SK-N-SH treated with all-trans-retinoic acid at 6 μM for 48 hours (cell line): ENCODE measurements at regions not wholly inside any gene's neighbourhood (a gene's known extent, or its start where the extent isn't known, plus 50 kb on each side); places are given as distances from the start of the nearest gene placed in this dataset.

Source experiments
- ATAC-seq: fragments of 200-7000 bp; cut with Tn5 transposase; 3 replicates; pipeline ENCODE4 v1.9.1; 2020; ENCODE audit warnings: mild to moderate bottlenecking, moderate library complexity
- BACH2 ChIP-seq: fragments of 250-450 bp; sonication (Bioruptor Pico); IDR thresholded peaks from 2 replicates; pipeline ENCODE4 v1.9.0; 2021; ENCODE audit warnings: mild to moderate bottlenecking, borderline replicate concordance
- CSDC2 ChIP-seq: fragments of 250-450 bp; sonication (Bioruptor Pico); IDR thresholded peaks from 2 replicates; pipeline ENCODE4 v1.5.0; 2020; ENCODE audit warnings: mild to moderate bottlenecking, moderate library complexity
- ESRRG ChIP-seq: fragments of 250-450 bp; sonication (Bioruptor Pico); IDR thresholded peaks from 2 replicates; pipeline ENCODE4 v1.6.1; 2021; ENCODE audit warnings: mild to moderate bottlenecking
- GLIS3 ChIP-seq: fragments of 250-450 bp; sonication (Bioruptor Pico); IDR thresholded peaks from 2 replicates; pipeline ENCODE4 v1.5.0; 2020; ENCODE audit warnings: mild to moderate bottlenecking, moderate library complexity
- OSR1 ChIP-seq: fragments of 250-450 bp; sonication (Bioruptor Pico); IDR thresholded peaks from 2 replicates; pipeline ENCODE4 v1.8.0; 2022; ENCODE audit warnings: moderate library complexity, mild to moderate bottlenecking, inconsistent platforms
- PATZ1 ChIP-seq: fragments of 250-450 bp; sonication (Bioruptor Pico); IDR thresholded peaks from 2 replicates; pipeline ENCODE4 v1.8.0; 2020; ENCODE audit warnings: mild to moderate bottlenecking, moderate library complexity, borderline replicate concordance
- POU6F1 ChIP-seq: fragments of 250-450 bp; sonication (Bioruptor Pico); IDR thresholded peaks from 2 replicates; pipeline ENCODE4 v1.8.0; 2021; ENCODE audit warnings: low read depth, mild to moderate bottlenecking, moderate library complexity, borderline replicate concordance
- PPARA ChIP-seq: fragments of 250-450 bp; sonication (Bioruptor Pico); IDR thresholded peaks from 2 replicates; pipeline ENCODE4 v1.5.0; 2020; ENCODE audit warnings: mild to moderate bottlenecking, borderline replicate concordance
- RARB ChIP-seq: fragments of 250-450 bp; sonication (Bioruptor Pico); IDR thresholded peaks from 2 replicates; pipeline ENCODE4 v1.8.0; 2021; ENCODE audit warnings: mild to moderate bottlenecking, moderate library complexity
- SNAI2 ChIP-seq: fragments of 250-450 bp; sonication (Bioruptor Pico); IDR thresholded peaks from 2 replicates; pipeline ENCODE4 v1.5.0; 2020; ENCODE audit warnings: mild to moderate bottlenecking, moderate library complexity
- TCF4 ChIP-seq: fragments of 250-450 bp; sonication (Bioruptor Pico); IDR thresholded peaks from 2 replicates; pipeline ENCODE4 v1.8.0; 2021; ENCODE audit warnings: mild to moderate bottlenecking, moderate library complexity, borderline replicate concordance
- TOX ChIP-seq: fragments of 250-450 bp; sonication (Bioruptor Pico); IDR thresholded peaks from 2 replicates; pipeline ENCODE4 v1.8.0; 2021; ENCODE audit warnings: mild to moderate bottlenecking, moderate library complexity, borderline replicate concordance
- TSHZ2 ChIP-seq: fragments of 250-450 bp; sonication (Bioruptor Pico); IDR thresholded peaks from 2 replicates; pipeline ENCODE4 v1.5.0; 2020; ENCODE audit warnings: mild to moderate bottlenecking, moderate library complexity
- ZFP3 ChIP-seq: fragments of 250-450 bp; sonication (Bioruptor Pico); IDR thresholded peaks from 2 replicates; pipeline ENCODE4 v1.5.0; 2020; ENCODE audit warnings: mild to moderate bottlenecking, moderate library complexity
- ZFP30 ChIP-seq: fragments of 450-650 bp; formaldehyde crosslinking; IDR thresholded peaks from 2 replicates; pipeline ENCODE4 v1.5.0; 2022; ENCODE audit warnings: mild to moderate bottlenecking, moderate library complexity
- ZNF565 ChIP-seq: fragments of 450-650 bp; formaldehyde crosslinking; conservative IDR thresholded peaks from 2 replicates; pipeline ENCODE4 v1.5.0; 2020; ENCODE audit warnings: low read depth, mild to moderate bottlenecking, moderate library complexity
- ZNF70 ChIP-seq: fragments of 450-650 bp; formaldehyde crosslinking; IDR thresholded peaks from 2 replicates; pipeline ENCODE4 v1.5.0; 2020; ENCODE audit warnings: mild to moderate bottlenecking, moderate library complexity
- ZNF8 ChIP-seq: fragments of 450-650 bp; formaldehyde crosslinking; IDR thresholded peaks from 2 replicates; pipeline ENCODE4 v1.5.0; 2020; ENCODE audit warnings: mild to moderate bottlenecking, moderate library complexity

GRCh38 chrX:40166582-40166981 is 68.8 kb upstream of the BCOR start:
- ATAC-seq = peak; percentile 80
- peak; percentile 76 for TF ChIP-seq TCF4
- 0 out of 2 replicates have a peak, but pooled peaks have one; percentile 49 for TF ChIP-seq TSHZ2 (CRISPR knock-in tag)
- TF ChIP-seq PPARA (CRISPR knock-in tag) = no peak
- TF ChIP-seq, all 23 proteins: peak for 2

- TF ChIP-seq CSDC2 (no peak), GLIS3 (CRISPR knock-in tag) (no peak), ZNF8 (CRISPR knock-in tag) (no peak), PPARA (CRISPR knock-in tag) (no peak), BACH2 (no peak), TCF4 (no peak), ZNF565 (CRISPR knock-in tag) (no peak)
- TF ChIP-seq, all 23 proteins: peak for 0
- no peak for ATAC-seq
These were observed 68.1 kb upstream of the BCOR start for GRCh38 chrX:40165861-40166260.

GRCh38 chrX:40165206-40165605 is 67.4 kb upstream of the BCOR start:
- ATAC-seq = no peak

GRCh38 chrX:40164751-40165150 is 67.0 kb upstream of the BCOR start:
- ATAC-seq = no peak
- TF ChIP-seq SNAI2 (CRISPR knock-in tag) (no peak), TOX (CRISPR knock-in tag) (no peak), PATZ1 (no peak), TSHZ2 (CRISPR knock-in tag) (no peak), RARB (no peak), ZFP3 (CRISPR knock-in tag) (no peak), ZFP30 (CRISPR knock-in tag) (no peak), OSR1 (CRISPR knock-in tag) (no peak), BACH2 (no peak), PPARA (CRISPR knock-in tag) (no peak), CSDC2 (no peak), ESRRG (no peak), ZNF565 (CRISPR knock-in tag) (no peak), ZNF8 (CRISPR knock-in tag) (no peak), POU6F1 (CRISPR knock-in tag) (no peak), ZNF70 (CRISPR knock-in tag) (no peak)

More at GRCh38 chrX:40165206-40165605, 67.4 kb upstream of the BCOR start:
- TF ChIP-seq BACH2 = no peak
- TF ChIP-seq, all 23 proteins: peak for 0
